H9 (cell line): ENCODE measurements at regions not wholly inside any gene's neighbourhood (a gene's known extent, or its start where the extent isn't known, plus 50 kb on each side); places are given as distances from the start of the nearest gene placed in this dataset.

Experiments
- DNase-seq: peaks from one replicate; pipeline ENCODE4 v3.0.0-alpha.2; 2017
- H2AFZ ChIP-seq: one replicate; pipeline ENCODE4 v1.6.1; 2013; ENCODE audit warnings: mild to moderate bottlenecking, low read length, control low read depth, moderate library complexity
- H2AK5ac ChIP-seq: 2 replicates; pipeline ENCODE4 v1.6.1; 2013; ENCODE audit warnings: low read length, control low read depth, mixed read lengths; ENCODE audit not compliant: insufficient read length
- H2BK120ac ChIP-seq: one replicate; pipeline ENCODE4 v1.6.1; 2013; ENCODE audit warnings: low read depth, mild to moderate bottlenecking, low read length, control low read depth, inconsistent platforms; ENCODE audit not compliant: poor library complexity, severe bottlenecking
- H2BK12ac ChIP-seq: 2 replicates; pipeline ENCODE4 v1.6.1; 2013; ENCODE audit warnings: low read length, control low read depth, mixed read lengths, low read depth; ENCODE audit not compliant: insufficient read length
- H2BK15ac ChIP-seq: 2 replicates; pipeline ENCODE4 v1.6.1; 2013; ENCODE audit warnings: low read depth, low read length, control low read depth
- H2BK20ac ChIP-seq: one replicate; pipeline ENCODE4 v1.6.1; 2013; ENCODE audit warnings: low read depth, mild to moderate bottlenecking, low read length, control low read depth, inconsistent platforms; ENCODE audit not compliant: poor library complexity, severe bottlenecking
- H2BK5ac ChIP-seq: 2 replicates; pipeline ENCODE4 v1.6.1; 2013; ENCODE audit warnings: low read length, control low read depth, mixed read lengths; ENCODE audit not compliant: insufficient read length
- H3K14ac ChIP-seq: 2 replicates; pipeline ENCODE4 v1.6.1; 2013; ENCODE audit warnings: low read length, control low read depth; ENCODE audit not compliant: insufficient read depth
- H3K18ac ChIP-seq: 2 replicates; pipeline ENCODE4 v1.6.1; 2013; ENCODE audit warnings: low read depth, mild to moderate bottlenecking, mixed read lengths, low read length, control low read depth; ENCODE audit not compliant: insufficient read length
- H3K23ac ChIP-seq: 2 replicates; pipeline ENCODE4 v1.6.1; 2013; ENCODE audit warnings: low read length, control low read depth, mixed read lengths, low read depth; ENCODE audit not compliant: insufficient read length
- H3K23me2 ChIP-seq: 2 replicates; pipeline ENCODE4 v1.6.1; 2013; ENCODE audit warnings: low read depth, mild to moderate bottlenecking, mixed read lengths, low read length, control low read depth; ENCODE audit not compliant: insufficient read length, poor library complexity, severe bottlenecking
- H3K27ac ChIP-seq: 2 replicates; pipeline ENCODE4 v1.5.1; 2013; ENCODE audit warnings: low read length, control low read depth, mixed read lengths, low read depth; ENCODE audit not compliant: insufficient read length
- H3K27me3 ChIP-seq: 2 replicates; pipeline ENCODE4 v1.6.1; 2013; ENCODE audit warnings: low read length, control low read depth, inconsistent platforms; ENCODE audit not compliant: insufficient read depth
- H3K4ac ChIP-seq: 2 replicates; pipeline ENCODE4 v1.6.1; 2013; ENCODE audit warnings: low read depth, mild to moderate bottlenecking, control low read depth, inconsistent platforms, low read length, moderate library complexity
- H3K4me1 ChIP-seq: 2 replicates; pipeline ENCODE4 v1.6.1; 2013; ENCODE audit warnings: low read length, control low read depth, inconsistent platforms; ENCODE audit not compliant: insufficient read depth
- H3K4me2 ChIP-seq: 2 replicates; pipeline ENCODE4 v1.6.1; 2013; ENCODE audit warnings: low read length, control low read depth, mixed read lengths; ENCODE audit not compliant: insufficient read length, insufficient read depth
- H3K56ac ChIP-seq: 2 replicates; pipeline ENCODE4 v1.6.1; 2013; ENCODE audit warnings: low read depth, mild to moderate bottlenecking, mixed read lengths, low read length, control low read depth; ENCODE audit not compliant: insufficient read length
- H3K79me1 ChIP-seq: 2 replicates; pipeline ENCODE4 v1.6.1; 2013; ENCODE audit warnings: low read depth, mild to moderate bottlenecking, moderate library complexity, low read length, control low read depth, inconsistent platforms; ENCODE audit not compliant: insufficient read depth, poor library complexity, severe bottlenecking
- H3K79me2 ChIP-seq: 2 replicates; pipeline ENCODE4 v1.6.1; 2013; ENCODE audit warnings: low read length, control low read depth, inconsistent platforms; ENCODE audit not compliant: insufficient read depth
- H3K9ac ChIP-seq: 2 replicates; pipeline ENCODE4 v1.6.1; 2013; ENCODE audit warnings: low read length, control low read depth, mixed read lengths; ENCODE audit not compliant: insufficient read length; ENCODE audit errors: extremely low read depth
- H3K9me3 ChIP-seq: one replicate; pipeline ENCODE4 v1.6.1; 2013; ENCODE audit warnings: low read depth, low read length, inconsistent platforms; ENCODE audit not compliant: control insufficient read depth
- H3T11ph ChIP-seq: one replicate; pipeline ENCODE4 v1.6.1; 2013; ENCODE audit warnings: mild to moderate bottlenecking, low read length, control low read depth, inconsistent platforms
- H4K20me1 ChIP-seq: one replicate; pipeline ENCODE4 v1.6.1; 2013; ENCODE audit not compliant: control insufficient read depth, insufficient read length, insufficient read depth
- H4K5ac ChIP-seq: 2 replicates; pipeline ENCODE4 v1.6.1; 2013; ENCODE audit warnings: low read depth, mild to moderate bottlenecking, mixed read lengths, low read length, control low read depth; ENCODE audit not compliant: insufficient read length
- H4K8ac ChIP-seq: replicated peaks from 2 replicates; pipeline ENCODE4 v1.6.1; 2013; ENCODE audit warnings: low read length, control low read depth, mixed read lengths, low read depth; ENCODE audit not compliant: insufficient read length
- H4K91ac ChIP-seq: 2 replicates; pipeline ENCODE4 v1.6.1; 2013; ENCODE audit warnings: low read depth, mild to moderate bottlenecking, moderate library complexity, mixed read lengths, low read length, control low read depth; ENCODE audit not compliant: insufficient read length
- H3K27ac Mint-ChIP-seq, 3 experiments: 2 replicates in 2 of 3; 3 replicates in 1 of 3; pipeline ENCODE4 v1.8.0; 2020 to 2021; ENCODE audit warnings: mixed read lengths in 3 of 3, mild to moderate bottlenecking in 1 of 3, moderate library complexity in 1 of 3
- H3K27me3 Mint-ChIP-seq: 2 replicates; pipeline ENCODE4 v1.8.0; 2021; ENCODE audit warnings: low read depth, mild to moderate bottlenecking, moderate library complexity, mixed read lengths
- H3K36me3 Mint-ChIP-seq, 3 experiments: 2 replicates in 2 of 3; 3 replicates in 1 of 3; pipeline ENCODE4 v1.8.0; 2020 to 2021; ENCODE audit warnings: low read depth in 3 of 3, mixed read lengths in 3 of 3; ENCODE audit not compliant: insufficient read depth in 1 of 3
- H3K4me1 Mint-ChIP-seq, 2 experiments: 2 replicates each; pipeline ENCODE4 v1.8.0; 2020; ENCODE audit warnings: mixed read lengths in 2 of 2
- H3K4me3 Mint-ChIP-seq, 2 experiments: 2 replicates in 1 of 2; 3 replicates in 1 of 2; pipeline ENCODE4 v1.8.0; 2020 to 2021; ENCODE audit warnings: mild to moderate bottlenecking in 2 of 2, mixed read lengths in 2 of 2, moderate library complexity in 1 of 2
- H3K9me3 Mint-ChIP-seq, 2 experiments: 2 replicates in 1 of 2; 3 replicates in 1 of 2; pipeline ENCODE4 v1.8.0; 2020; ENCODE audit warnings: mild to moderate bottlenecking in 2 of 2, mixed read lengths in 2 of 2, moderate library complexity in 1 of 2
- CTCF ChIP-seq: fragments of 200-600 bp; sonication (generic); conservative IDR thresholded peaks from 3 replicates; pipeline ENCODE4 v1.8.0; 2021; ENCODE audit warnings: antibody characterized with exemption, mild to moderate bottlenecking
- WGBS: extraction: QIAGEN DNeasy Blood & Tissue Kit; methylation state at CpG from one replicate; pipeline ENCODE4 v1.1.7; 2013; ENCODE audit warnings: missing lambda C conversion rate, low lambda C conversion rate, mixed read lengths; ENCODE audit not compliant: insufficient read length; ENCODE audit errors: extremely low coverage; 5-methylcytosine and 5-hydroxymethylcytosine counted together

GRCh38 chr22:22157348-22157725 lies 87.2 kb upstream of the VPREB1 start:
- TF ChIP-seq CTCF = no peak
- Histone ChIP-seq H3K56ac (no peak overlapping the region), H4K5ac (no peak overlapping the region), H3K18ac (no peak overlapping the region), H3K9me3 (no peaks in the 10 kb centered on the region), H3K23ac (no peak overlapping the region), H4K20me1 (no peaks in the 10 kb centered on the region), H3K4me1 (no peaks in the 10 kb centered on the region), H2BK5ac (no peak overlapping the region), H2BK15ac (no peak overlapping the region), H3K79me2 (no peaks in the 10 kb centered on the region), H3K4ac (no peak overlapping the region), H3K27me3 (peaks cover 55% of the 10 kb centered on the region), H2AK5ac (no peak overlapping the region), H3K4me2 (no peak overlapping the region), H3K27ac (no peak overlapping the region), H2AFZ (no peak overlapping the region), H2BK20ac (no peak overlapping the region), H2BK120ac (no peak overlapping the region), H4K91ac (no peak overlapping the region), H3K79me1 (no peaks in the 10 kb centered on the region), H2BK12ac (no peak overlapping the region), H3K9ac (no peak overlapping the region), H3K23me2 (no peaks in the 10 kb centered on the region), H3K14ac (no peak overlapping the region), H3T11ph (no peak overlapping the region), H4K8ac (no peak overlapping the region)
- H3K27ac Mint-ChIP-seq = no peak overlapping the region
- peaks cover 97% of the 10 kb centered on the region for H3K27me3 Mint-ChIP-seq
- H3K36me3 Mint-ChIP-seq = no peaks in the 10 kb centered on the region; a peak in 1 of 7 replicates
- no peak for DNase-seq
- peaks cover 3 to 4% of the 10 kb centered on the region in 2 experiments; a peak in 3 of 5 replicates for H3K9me3 Mint-ChIP-seq
- WGBS = no CpG with 5 or more reads among the region's 2 CpGs
- no peak overlapping the region for H3K4me3 Mint-ChIP-seq
- no peaks in the 10 kb centered on the region for H3K4me1 Mint-ChIP-seq
